Chondrocyte (in vitro differentiated cells): ENCODE measurements at regions not wholly inside any gene's neighbourhood (a gene's known extent, or its start where the extent isn't known, plus 50 kb on each side); places are given as distances from the start of the nearest gene placed in this dataset.
A peak's percentile ranks its signal among the peaks of the same experiment; 100 is the strongest.

ENCODE experiments used
- DNase-seq: peaks from one replicate; pipeline ENCODE4 v3.0.0; 2021; ENCODE audit warnings: mixed read lengths, low spot score
- H3K27ac Mint-ChIP-seq: one replicate; pipeline ENCODE4 v1.8.0; 2021; ENCODE audit warnings: mild to moderate bottlenecking, moderate library complexity, mixed read lengths; ENCODE audit not compliant: unreplicated experiment
- H3K27me3 Mint-ChIP-seq: 2 replicates; pipeline ENCODE4 v1.8.0; 2021; ENCODE audit warnings: low read depth, mixed read lengths
- H3K36me3 Mint-ChIP-seq: 2 replicates; pipeline ENCODE4 v1.8.0; 2021; ENCODE audit warnings: low read depth, mixed read lengths
- H3K4me1 Mint-ChIP-seq: 2 replicates; pipeline ENCODE4 v1.8.0; 2021; ENCODE audit warnings: low read depth, mild to moderate bottlenecking, mixed read lengths
- H3K4me3 Mint-ChIP-seq: one replicate; pipeline ENCODE4 v1.8.0; 2021; ENCODE audit warnings: mild to moderate bottlenecking, moderate library complexity, mixed read lengths; ENCODE audit not compliant: unreplicated experiment
- H3K9me3 Mint-ChIP-seq: 2 replicates; pipeline ENCODE4 v1.8.0; 2021; ENCODE audit warnings: low read depth, mixed read lengths
- TF ChIP-seq, protein P1 (sequence below): fragments of 200-600 bp; sonication (generic); IDR thresholded peaks from 2 replicates; pipeline ENCODE4 v1.5.0; 2021; ENCODE audit warnings: antibody characterized with exemption, mild to moderate bottlenecking, moderate library complexity

DNA sequence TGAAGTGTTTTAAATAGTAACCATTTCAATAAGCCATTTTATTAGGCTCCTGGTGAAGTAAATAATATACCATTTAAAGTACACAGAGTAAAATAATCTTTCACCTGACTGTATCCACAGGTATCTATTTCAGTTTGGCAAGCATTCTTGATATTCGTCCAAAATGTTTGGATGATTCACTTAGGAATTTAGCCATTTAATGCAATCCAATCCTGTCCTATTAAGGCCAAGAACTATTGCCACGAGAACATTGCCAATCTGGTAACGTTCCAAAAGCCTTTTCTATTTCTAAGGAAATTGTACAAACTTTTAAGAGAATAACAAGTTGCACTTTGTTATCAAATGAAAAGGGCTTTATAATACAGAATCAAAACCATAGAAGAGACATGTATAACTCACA lies 209.8 kb upstream of the THRB start:
- Mint-ChIP-seq H3K27me3 (no peaks in the 10 kb centered on the region), H3K4me3 (no peak overlapping the region), H3K4me1 (peaks cover 2% of the 10 kb centered on the region), H3K27ac (peak overlapping the region; percentile 22), H3K36me3 (no peaks in the 10 kb centered on the region), H3K9me3 (no peaks in the 10 kb centered on the region)
- TF ChIP-seq, protein P1, sequence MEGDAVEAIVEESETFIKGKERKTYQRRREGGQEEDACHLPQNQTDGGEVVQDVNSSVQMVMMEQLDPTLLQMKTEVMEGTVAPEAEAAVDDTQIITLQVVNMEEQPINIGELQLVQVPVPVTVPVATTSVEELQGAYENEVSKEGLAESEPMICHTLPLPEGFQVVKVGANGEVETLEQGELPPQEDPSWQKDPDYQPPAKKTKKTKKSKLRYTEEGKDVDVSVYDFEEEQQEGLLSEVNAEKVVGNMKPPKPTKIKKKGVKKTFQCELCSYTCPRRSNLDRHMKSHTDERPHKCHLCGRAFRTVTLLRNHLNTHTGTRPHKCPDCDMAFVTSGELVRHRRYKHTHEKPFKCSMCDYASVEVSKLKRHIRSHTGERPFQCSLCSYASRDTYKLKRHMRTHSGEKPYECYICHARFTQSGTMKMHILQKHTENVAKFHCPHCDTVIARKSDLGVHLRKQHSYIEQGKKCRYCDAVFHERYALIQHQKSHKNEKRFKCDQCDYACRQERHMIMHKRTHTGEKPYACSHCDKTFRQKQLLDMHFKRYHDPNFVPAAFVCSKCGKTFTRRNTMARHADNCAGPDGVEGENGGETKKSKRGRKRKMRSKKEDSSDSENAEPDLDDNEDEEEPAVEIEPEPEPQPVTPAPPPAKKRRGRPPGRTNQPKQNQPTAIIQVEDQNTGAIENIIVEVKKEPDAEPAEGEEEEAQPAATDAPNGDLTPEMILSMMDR, result no peak
- DNase-seq, result no peak

DNA sequence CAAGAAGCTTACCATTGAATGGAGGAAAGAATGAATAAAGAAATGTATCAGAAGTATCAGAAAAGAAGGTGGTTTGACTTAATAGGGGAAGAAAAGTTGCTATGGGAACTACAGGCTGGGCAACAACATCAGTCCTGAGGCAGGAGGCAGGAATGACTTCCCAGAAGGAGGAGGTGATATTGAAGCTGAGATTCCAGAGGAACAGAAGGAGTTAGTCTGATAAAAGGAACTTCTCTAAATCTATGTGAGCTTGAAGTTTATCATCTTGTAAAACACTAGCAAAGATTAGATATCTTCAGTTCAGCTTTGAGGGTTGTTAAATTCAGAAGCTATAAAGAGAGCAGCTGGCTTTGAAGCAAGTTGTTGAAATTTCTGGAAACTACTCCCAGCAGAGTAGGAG lies 213.3 kb upstream of the THRB start:
- DNase-seq, result no peak
- Mint-ChIP-seq H3K9me3 (no peaks in the 10 kb centered on the region), H3K36me3 (no peaks in the 10 kb centered on the region), H3K4me3 (no peak overlapping the region), H3K4me1 (peaks cover 16% of the 10 kb centered on the region), H3K27ac (no peak overlapping the region), H3K27me3 (no peaks in the 10 kb centered on the region)
- TF ChIP-seq, protein P1, result no peak

DNA sequence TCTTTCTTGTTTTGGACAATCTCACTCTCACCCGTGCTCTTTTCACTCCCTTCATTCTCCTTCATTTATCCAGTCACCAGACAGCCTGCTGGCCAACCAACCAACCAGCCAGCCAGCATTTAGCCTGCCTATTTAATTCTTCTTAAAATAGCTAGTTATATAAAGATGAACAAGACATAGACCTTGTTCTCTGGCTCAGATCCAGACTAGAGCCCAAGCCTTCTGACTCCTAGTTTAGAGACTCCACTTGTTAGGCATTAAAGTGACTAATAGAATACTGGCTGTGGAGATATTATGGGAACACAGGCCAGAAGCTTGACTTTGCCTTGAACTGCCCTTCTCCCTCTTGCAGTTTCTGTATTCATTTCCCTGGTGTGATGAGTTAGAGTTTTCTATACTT lies 215.3 kb upstream of the THRB start:
- H3K4me3 Mint-ChIP-seq, result no peak overlapping the region
- H3K36me3 Mint-ChIP-seq, result no peaks in the 10 kb centered on the region
- no peak overlapping the region for H3K27ac Mint-ChIP-seq
- no peaks in the 10 kb centered on the region for H3K27me3 Mint-ChIP-seq
- DNase-seq, result no peak
- H3K4me1 Mint-ChIP-seq, result peaks cover 36% of the 10 kb centered on the region
- no peaks in the 10 kb centered on the region for H3K9me3 Mint-ChIP-seq
- TF ChIP-seq, protein P1, result no peak

DNA sequence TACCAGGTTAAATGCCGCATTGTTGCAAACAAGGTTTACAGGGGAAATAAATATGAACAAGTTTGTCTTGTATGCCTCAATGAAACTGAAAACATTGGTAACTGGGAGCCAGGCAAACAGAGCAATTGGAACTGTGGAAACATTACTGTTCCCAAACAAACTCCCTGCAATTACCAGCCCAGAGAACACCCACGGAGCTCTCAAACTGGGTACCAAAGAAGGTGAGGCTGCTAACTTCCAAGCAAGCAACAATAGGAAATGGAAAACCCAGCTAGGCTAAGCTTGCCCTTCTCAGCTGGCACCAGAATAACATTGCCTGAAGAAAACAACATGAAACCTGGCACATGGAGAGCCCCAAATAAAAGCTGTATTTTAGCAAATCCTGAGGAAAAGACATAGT lies 218.9 kb upstream of the THRB start:
- H3K27ac Mint-ChIP-seq, result peak overlapping the region; percentile 15
- H3K4me3 Mint-ChIP-seq, result no peak overlapping the region
- peaks cover 36% of the 10 kb centered on the region for H3K4me1 Mint-ChIP-seq

DNA sequence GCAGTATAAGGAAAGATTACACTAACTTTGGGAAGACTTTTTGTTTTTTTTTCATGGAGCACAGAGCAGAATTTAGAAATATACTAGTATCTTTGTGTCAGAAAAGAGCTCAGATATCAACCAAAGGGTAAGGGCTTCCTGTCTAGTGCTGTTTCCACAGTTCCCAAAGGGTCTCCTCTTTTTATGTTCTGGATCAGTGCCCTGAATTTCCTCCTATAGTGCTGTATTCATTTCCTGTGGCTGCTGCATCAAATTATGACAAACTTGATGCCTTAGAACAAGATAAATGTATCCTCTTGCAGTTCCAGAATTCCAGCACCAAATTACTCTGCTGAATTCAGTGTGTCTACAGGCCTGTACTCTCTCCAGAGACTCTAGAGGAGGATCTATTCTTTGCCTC lies 219.8 kb upstream of the THRB start:
- H3K9me3 Mint-ChIP-seq, result no peaks in the 10 kb centered on the region
- H3K4me1 Mint-ChIP-seq, result peaks cover 34% of the 10 kb centered on the region
- TF ChIP-seq, protein P1, result no peak
- no peak for DNase-seq
- no peaks in the 10 kb centered on the region for H3K27me3 Mint-ChIP-seq
- H3K36me3 Mint-ChIP-seq, result no peaks in the 10 kb centered on the region
- peak overlapping the region; percentile 51 for H3K27ac Mint-ChIP-seq
- H3K4me3 Mint-ChIP-seq, result no peak overlapping the region

More for the DNA sequence above, 218.9 kb upstream of the THRB start:
- TF ChIP-seq, protein P1, result no peak
- no peaks in the 10 kb centered on the region for H3K27me3 Mint-ChIP-seq
- no peaks in the 10 kb centered on the region for H3K36me3 Mint-ChIP-seq
- no peak for DNase-seq
- no peaks in the 10 kb centered on the region for H3K9me3 Mint-ChIP-seq
